Activated CD8-positive, alpha-beta T cell treated with anti-CD3 and anti-CD28 coated beads, Interleukin-2, amount 10 ng/mL, durations not matched to agents 7 days and 5 days (primary cell): ENCODE measurements at regions not wholly inside any gene's neighbourhood (a gene's known extent, or its start where the extent isn't known, plus 50 kb on each side); places are given as distances from the start of the nearest gene placed in this dataset.
"Not testable (repeated sequence)": the region's sequence is repeated elsewhere in the genome, so short reads cannot be mapped to it uniquely, and the experiment has no call there.

Experiments used
- ATAC-seq: fragments of 150-1000 bp; cut with Tn5 transposase; one replicate; pipeline ENCODE4 v1.10.0; 2021; ENCODE audit warnings: moderate library complexity
- CTCF ChIA-PET: fragments of 350-600 bp; sonication (Branson Sonifier 250); formaldehyde crosslinking; loops from one replicate; lab custom pipeline; 2021; ENCODE audit warnings: antibody characterized with exemption; lab: Charles Lee
- POLR2A ChIA-PET: fragments of 350-600 bp; sonication (Branson Sonifier 250); formaldehyde crosslinking; loops from one replicate; lab custom pipeline; 2021; ENCODE audit warnings: antibody characterized with exemption; lab: Charles Lee
- DNase-seq: peaks from one replicate; pipeline ENCODE4 v3.0.0-alpha.2; 2020
- H3K27ac Mint-ChIP-seq: one replicate; pipeline ENCODE4 v1.8.0; 2021; ENCODE audit warnings: mild to moderate bottlenecking, mixed read lengths
- H3K27me3 Mint-ChIP-seq: one replicate; pipeline ENCODE4 v1.8.0; 2021; ENCODE audit warnings: low read depth, mixed read lengths
- H3K36me3 Mint-ChIP-seq: one replicate; pipeline ENCODE4 v1.8.0; 2021; ENCODE audit warnings: low read depth, mixed read lengths
- H3K4me1 Mint-ChIP-seq: one replicate; pipeline ENCODE4 v1.8.0; 2021; ENCODE audit warnings: low read depth, mixed read lengths
- H3K4me3 Mint-ChIP-seq: one replicate; pipeline ENCODE4 v1.8.0; 2021; ENCODE audit warnings: mild to moderate bottlenecking, mixed read lengths
- H3K9me3 Mint-ChIP-seq: one replicate; pipeline ENCODE4 v1.8.0; 2022; ENCODE audit warnings: mixed read lengths; ENCODE audit not compliant: insufficient read depth

- no peak for ATAC-seq
- H3K4me3 Mint-ChIP-seq, result no peak overlapping the region
- no peaks in the 10 kb centered on the region for H3K9me3 Mint-ChIP-seq
- CTCF ChIA-PET, result no interaction called here
- H3K27me3 Mint-ChIP-seq, result no peaks in the 10 kb centered on the region
- no peaks in the 10 kb centered on the region for H3K36me3 Mint-ChIP-seq
- POLR2A ChIA-PET, result no interaction called here
- no peak for DNase-seq
- no peak overlapping the region for H3K27ac Mint-ChIP-seq
- H3K4me1 Mint-ChIP-seq, result no peaks in the 10 kb centered on the region
Measured at GRCh38 chr13:90623318-90624011, 724.0 kb upstream of the MIR17HG start.

DNA sequence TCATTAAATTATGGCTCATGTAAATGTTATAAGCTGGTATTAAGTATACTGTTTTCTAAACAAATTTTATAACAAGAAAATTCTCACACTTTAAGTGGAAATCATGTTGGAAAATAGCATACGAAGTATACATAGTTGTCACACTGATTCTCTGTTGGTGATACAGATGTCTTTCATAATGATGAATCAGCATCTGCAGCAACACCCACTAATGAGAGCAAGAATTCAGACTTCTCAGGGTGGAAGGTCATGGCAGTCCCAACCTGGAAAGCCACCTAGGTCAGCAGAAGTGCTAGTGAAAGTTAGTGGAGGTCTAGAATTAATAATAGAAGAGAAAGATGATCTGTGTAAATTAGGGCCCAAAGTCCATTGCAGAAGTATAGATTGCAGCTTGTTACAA is 719.7 kb upstream of the MIR17HG start:
- DNase-seq, result no peak
- ATAC-seq, result no peak
- Mint-ChIP-seq H3K9me3 (no peaks in the 10 kb centered on the region), H3K27ac (no peak overlapping the region), H3K27me3 (no peaks in the 10 kb centered on the region), H3K4me1 (no peaks in the 10 kb centered on the region), H3K36me3 (no peaks in the 10 kb centered on the region), H3K4me3 (no peak overlapping the region)
- POLR2A ChIA-PET, result no interaction called here
- CTCF ChIA-PET, result no interaction called here

DNA sequence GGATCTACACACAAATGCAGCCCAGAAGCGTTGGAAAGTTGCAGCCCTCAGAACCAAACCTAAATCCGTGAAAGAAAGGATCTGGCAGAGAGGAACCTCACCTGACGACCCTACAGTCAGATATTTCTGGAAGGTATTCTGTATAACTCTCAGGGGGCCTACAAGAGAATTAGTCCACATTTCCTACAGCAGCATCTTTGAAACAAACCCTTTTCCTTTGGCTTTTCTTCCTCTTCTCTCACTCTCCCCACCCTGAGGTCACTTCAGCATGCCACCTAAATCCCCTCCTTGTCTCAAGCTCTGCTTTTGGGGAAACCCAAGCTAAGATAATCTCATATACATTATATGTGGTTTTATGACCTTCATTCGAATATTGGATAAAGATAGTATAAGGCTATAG is 719.0 kb upstream of the MIR17HG start:
- H3K27ac Mint-ChIP-seq, result no peak overlapping the region
- POLR2A ChIA-PET, result no interaction called here
- no peaks in the 10 kb centered on the region for H3K9me3 Mint-ChIP-seq
- no peaks in the 10 kb centered on the region for H3K36me3 Mint-ChIP-seq
- ATAC-seq, result no peak
- H3K4me3 Mint-ChIP-seq, result no peak overlapping the region
- H3K27me3 Mint-ChIP-seq, result no peaks in the 10 kb centered on the region
- H3K4me1 Mint-ChIP-seq, result no peaks in the 10 kb centered on the region
- CTCF ChIA-PET, result no interaction called here
- DNase-seq, result no peak

GRCh38 chr13:90630716-90631115 is 716.8 kb upstream of the MIR17HG start:
- Mint-ChIP-seq H3K27ac (no peak overlapping the region), H3K36me3 (no peaks in the 10 kb centered on the region), H3K4me3 (no peak overlapping the region), H3K9me3 (no peaks in the 10 kb centered on the region), H3K4me1 (no peaks in the 10 kb centered on the region), H3K27me3 (no peaks in the 10 kb centered on the region)
- DNase-seq, result no peak
- ChIA-PET CTCF (no interaction called here), POLR2A (no interaction called here)
- ATAC-seq, result no peak

- Mint-ChIP-seq H3K36me3 (no peaks in the 10 kb centered on the region), H3K9me3 (no peaks in the 10 kb centered on the region), H3K27me3 (no peaks in the 10 kb centered on the region), H3K4me1 (no peaks in the 10 kb centered on the region), H3K27ac (no peak overlapping the region), H3K4me3 (no peak overlapping the region)
- ChIA-PET CTCF (no interaction called here), POLR2A (no interaction called here)
- DNase-seq, result no peak
- ATAC-seq, result no peak
Measured at GRCh38 chr13:90632184-90632583, 715.3 kb upstream of the MIR17HG start.

- Mint-ChIP-seq H3K27ac (no peak overlapping the region), H3K4me3 (no peak overlapping the region), H3K36me3 (no peaks in the 10 kb centered on the region), H3K4me1 (no peaks in the 10 kb centered on the region), H3K9me3 (peaks cover 4% of the 10 kb centered on the region), H3K27me3 (no peaks in the 10 kb centered on the region)
- ChIA-PET POLR2A (no interaction called here), CTCF (no interaction called here)
- DNase-seq, result no peak
- no peak for ATAC-seq
Measured at GRCh38 chr13:90633849-90634248, 713.6 kb upstream of the MIR17HG start.

GRCh38 chr13:90640976-90641375 is 706.5 kb upstream of the MIR17HG start:
- no peak overlapping the region for H3K4me3 Mint-ChIP-seq
- ChIA-PET CTCF (no interaction called here), POLR2A (no interaction called here)
- H3K9me3 Mint-ChIP-seq, result peaks cover 20% of the 10 kb centered on the region
- no peaks in the 10 kb centered on the region for H3K36me3 Mint-ChIP-seq
- no peak for DNase-seq
- no peaks in the 10 kb centered on the region for H3K4me1 Mint-ChIP-seq
- H3K27me3 Mint-ChIP-seq, result no peaks in the 10 kb centered on the region
- no peak for ATAC-seq
- no peak overlapping the region for H3K27ac Mint-ChIP-seq

DNA sequence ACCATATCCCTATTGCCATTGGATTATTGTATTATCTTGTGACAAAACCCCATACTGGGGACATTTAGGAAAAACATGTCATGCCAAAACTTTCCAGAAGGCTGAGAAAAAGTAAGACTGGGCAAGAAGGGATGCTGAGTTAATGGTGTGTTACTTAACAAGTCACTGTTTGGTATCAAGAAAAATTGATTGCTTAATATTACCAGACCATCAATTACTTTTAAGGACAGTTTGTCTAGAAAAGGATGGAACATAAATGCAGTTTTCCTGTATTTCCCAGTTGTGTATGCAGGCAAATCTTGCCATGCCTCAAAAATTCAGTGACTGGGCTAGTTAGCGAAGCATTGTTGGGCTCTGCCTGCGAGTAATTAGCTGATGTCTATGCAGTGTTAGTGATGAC is 705.6 kb upstream of the MIR17HG start:
- CTCF ChIA-PET, result no interaction called here
- POLR2A ChIA-PET, result no interaction called here
- DNase-seq (no peak), ATAC-seq (no peak)
- no peak overlapping the region for H3K27ac Mint-ChIP-seq
- no peaks in the 10 kb centered on the region for H3K27me3 Mint-ChIP-seq
- peaks cover 20% of the 10 kb centered on the region for H3K9me3 Mint-ChIP-seq
- no peaks in the 10 kb centered on the region for H3K36me3 Mint-ChIP-seq
- no peak overlapping the region for H3K4me3 Mint-ChIP-seq
- H3K4me1 Mint-ChIP-seq, result no peaks in the 10 kb centered on the region

DNA sequence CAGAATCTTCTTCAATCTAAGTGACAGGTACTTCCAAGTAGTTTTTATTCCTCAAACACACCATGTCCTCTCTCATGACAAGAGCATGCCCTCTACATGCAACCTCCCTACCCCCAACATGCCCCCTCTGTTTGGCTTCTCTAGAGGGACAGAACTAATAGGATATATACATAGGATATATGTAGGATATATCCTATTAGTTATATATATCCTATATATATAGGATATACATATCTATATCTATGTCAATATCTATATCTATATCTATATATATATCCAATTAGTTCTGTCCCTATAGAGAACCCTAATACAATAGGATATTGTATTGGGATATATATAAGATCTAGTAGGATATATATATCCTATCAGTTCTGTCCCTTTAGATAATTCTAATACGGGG is 701.9 kb upstream of the MIR17HG start:
- Mint-ChIP-seq H3K9me3 (peaks cover 12% of the 10 kb centered on the region), H3K4me3 (no peak overlapping the region)
- ATAC-seq, result no peak

DNA sequence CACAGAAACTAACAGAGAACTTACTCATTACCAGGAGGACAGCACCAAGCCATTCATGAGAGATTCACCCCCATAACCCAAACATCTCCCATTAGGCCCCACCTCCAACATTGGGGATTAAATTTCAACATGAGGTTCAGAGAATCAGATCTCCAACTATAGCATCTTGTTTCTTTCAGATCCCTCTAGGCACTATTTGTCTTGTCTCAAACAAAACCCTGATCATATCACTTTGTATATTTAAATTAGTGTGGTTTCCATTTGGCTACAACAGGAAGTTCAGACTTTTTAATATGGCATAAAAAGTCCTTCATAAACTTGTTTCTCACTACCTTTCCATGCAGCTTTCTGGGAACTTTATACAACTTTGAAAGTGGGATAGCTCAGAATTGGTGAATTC is 699.0 kb upstream of the MIR17HG start:
- no peaks in the 10 kb centered on the region for H3K27me3 Mint-ChIP-seq
- H3K27ac Mint-ChIP-seq, result no peak overlapping the region
- H3K4me1 Mint-ChIP-seq, result no peaks in the 10 kb centered on the region
- no peak for DNase-seq
- H3K9me3 Mint-ChIP-seq, result peaks cover 23% of the 10 kb centered on the region
- CTCF ChIA-PET, result no interaction called here
- no peaks in the 10 kb centered on the region for H3K36me3 Mint-ChIP-seq
- H3K4me3 Mint-ChIP-seq, result no peak overlapping the region
- ATAC-seq, result no peak
- POLR2A ChIA-PET, result no interaction called here

More for the DNA sequence above, 701.9 kb upstream of the MIR17HG start:
- no peak overlapping the region for H3K27ac Mint-ChIP-seq
- H3K27me3 Mint-ChIP-seq, result no peaks in the 10 kb centered on the region
- DNase-seq, result no peak
- H3K4me1 Mint-ChIP-seq, result no peaks in the 10 kb centered on the region
- no peaks in the 10 kb centered on the region for H3K36me3 Mint-ChIP-seq
- ChIA-PET CTCF (no interaction called here), POLR2A (no interaction called here)

DNA sequence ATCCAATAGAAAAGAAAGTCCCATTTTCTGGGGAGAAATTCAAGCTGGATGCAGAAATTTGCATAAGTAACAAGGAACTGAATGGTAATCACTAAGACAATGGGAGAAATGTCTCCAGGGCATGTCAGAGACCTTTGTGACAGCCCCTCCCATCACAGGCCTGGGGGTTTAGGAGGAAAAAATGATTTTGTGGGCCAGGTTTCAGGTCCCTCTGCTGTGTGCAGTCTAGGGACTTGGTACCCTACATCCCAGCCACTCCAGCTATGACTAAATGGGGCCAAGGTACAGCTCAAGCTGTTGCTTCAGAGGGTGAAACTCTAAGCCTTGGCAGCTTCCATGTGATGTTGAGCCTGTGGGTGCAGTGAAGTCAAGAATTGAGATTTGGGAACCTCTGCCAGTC is 695.5 kb upstream of the MIR17HG start:
- Mint-ChIP-seq H3K4me1 (no peaks in the 10 kb centered on the region), H3K4me3 (no peak overlapping the region), H3K36me3 (no peaks in the 10 kb centered on the region), H3K27me3 (no peaks in the 10 kb centered on the region), H3K9me3 (peaks cover 23% of the 10 kb centered on the region), H3K27ac (no peak overlapping the region)
- DNase-seq (no peak), ATAC-seq (no peak)
- ChIA-PET POLR2A (no interaction called here), CTCF (no interaction called here)

DNA sequence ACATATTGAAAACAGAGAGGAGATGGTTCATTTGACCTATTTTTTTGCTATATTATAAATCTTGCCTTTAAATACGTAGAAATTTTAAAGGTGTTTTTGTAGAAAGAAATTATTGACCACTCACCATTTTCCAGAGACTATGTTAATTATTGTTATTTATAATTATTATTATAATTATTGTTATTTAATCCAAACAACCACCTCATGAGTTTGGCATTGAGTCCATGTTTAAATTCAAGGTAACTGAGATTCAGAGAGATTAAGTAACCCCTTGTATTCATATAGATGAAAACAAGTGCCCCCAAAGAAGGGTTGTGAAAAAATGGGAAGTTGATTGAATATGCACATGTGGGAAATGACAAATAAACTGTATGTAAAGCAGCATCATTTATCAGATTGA is 692.5 kb upstream of the MIR17HG start:
- H3K4me3 Mint-ChIP-seq, result no peak overlapping the region
- CTCF ChIA-PET, result no interaction called here
- no peaks in the 10 kb centered on the region for H3K27me3 Mint-ChIP-seq

GRCh38 chr13:90664200-90664599 is 683.3 kb upstream of the MIR17HG start:
- H3K36me3 Mint-ChIP-seq, DNase-seq, ATAC-seq, H3K4me3 Mint-ChIP-seq, H3K4me1 Mint-ChIP-seq, POLR2A ChIA-PET, H3K9me3 Mint-ChIP-seq, H3K27ac Mint-ChIP-seq, CTCF ChIA-PET, H3K27me3 Mint-ChIP-seq: not testable (repeated sequence)

More for the DNA sequence above, 692.5 kb upstream of the MIR17HG start:
- H3K36me3 Mint-ChIP-seq, result no peaks in the 10 kb centered on the region
- H3K27ac Mint-ChIP-seq, result no peak overlapping the region
- DNase-seq (no peak), ATAC-seq (no peak)
- POLR2A ChIA-PET, result no interaction called here
- no peaks in the 10 kb centered on the region for H3K4me1 Mint-ChIP-seq
- peaks cover 23% of the 10 kb centered on the region for H3K9me3 Mint-ChIP-seq
